GM19043 (cell line): ENCODE measurements at regions not wholly inside any gene's neighbourhood (a gene's known extent, or its start where the extent isn't known, plus 50 kb on each side); places are given as distances from the start of the nearest gene placed in this dataset.
"Not testable (repeated sequence)": the region's sequence is repeated elsewhere in the genome, so short reads cannot be mapped to it uniquely, and the experiment has no call there.

Experiments
- ATAC-seq: cut with Tn5 transposase; IDR thresholded peaks from one replicate; pipeline ENCODE4 v1.9.1; 2021; ENCODE audit warnings: low read depth; ENCODE audit not compliant: unreplicated experiment

DNA sequence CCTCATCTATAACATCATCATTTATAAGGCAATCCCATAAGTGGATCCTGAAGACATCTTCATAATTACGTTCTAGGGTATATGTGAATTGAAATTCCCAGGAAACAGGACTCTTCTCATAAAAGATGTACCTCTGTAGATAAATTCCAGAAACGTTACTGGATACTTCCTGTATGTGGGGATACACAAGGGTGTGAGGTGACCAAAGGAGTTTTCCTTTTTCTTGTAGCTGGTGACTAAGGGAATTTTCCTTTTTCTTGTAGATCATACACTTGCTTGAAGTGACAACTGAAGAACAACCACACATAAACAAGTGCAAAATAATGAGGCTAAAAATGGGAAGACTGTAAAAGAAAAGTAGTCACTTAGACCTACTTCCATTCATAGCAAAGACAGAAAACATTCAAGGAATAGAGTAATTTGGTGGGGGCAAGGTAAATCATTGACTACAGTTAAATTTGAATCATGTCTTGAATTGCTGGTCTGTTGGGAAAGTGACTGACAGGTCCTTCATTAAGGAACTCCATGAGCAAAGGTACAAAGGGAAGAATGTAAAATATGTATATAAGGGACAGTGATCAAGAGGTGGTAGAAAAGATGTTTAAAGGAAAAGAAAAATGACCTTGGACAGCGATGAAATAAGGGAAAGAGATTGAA, 53.2 kb upstream of the UBE2E3 start:
- ATAC-seq: no peak

DNA sequence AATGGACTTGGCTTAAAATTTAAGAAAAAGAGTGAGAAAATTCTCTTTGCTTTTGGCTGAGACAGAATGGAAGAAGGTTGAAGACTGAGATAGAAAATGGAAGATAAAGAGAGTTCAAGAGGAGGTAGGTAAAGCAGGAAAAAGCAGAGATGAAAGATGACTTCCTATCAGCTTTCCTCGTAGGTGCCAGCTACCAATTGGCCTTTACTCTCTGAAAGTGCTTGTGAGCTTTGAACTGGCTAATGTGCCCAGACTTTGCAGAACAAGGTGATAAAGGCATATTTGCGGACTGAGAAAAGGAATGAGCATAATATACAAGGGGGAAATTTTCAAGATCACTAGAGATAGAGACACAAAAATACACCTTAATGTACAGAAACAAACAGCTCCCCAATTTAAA, 54.7 kb upstream of the UBE2E3 start:
- ATAC-seq: no peak

DNA sequence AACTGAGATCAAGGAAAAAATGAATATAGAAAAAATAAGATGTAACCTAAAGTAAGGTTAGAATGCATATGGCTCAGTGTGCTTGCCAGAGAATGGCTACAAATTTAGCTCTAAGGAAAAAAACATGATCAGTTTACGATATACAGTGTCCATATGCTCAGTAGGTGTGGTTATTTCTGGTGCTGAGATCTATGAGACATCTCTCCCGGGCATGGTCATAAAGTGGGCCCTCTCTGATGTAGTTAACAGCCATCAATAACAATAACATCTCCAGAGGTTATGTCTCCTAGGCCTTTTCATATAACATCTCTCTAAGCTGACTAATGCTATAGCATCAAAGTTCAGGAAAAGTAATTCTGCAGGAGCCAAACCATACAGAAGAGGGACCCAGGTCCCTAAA, 56.3 kb upstream of the UBE2E3 start:
- no peak for ATAC-seq

DNA sequence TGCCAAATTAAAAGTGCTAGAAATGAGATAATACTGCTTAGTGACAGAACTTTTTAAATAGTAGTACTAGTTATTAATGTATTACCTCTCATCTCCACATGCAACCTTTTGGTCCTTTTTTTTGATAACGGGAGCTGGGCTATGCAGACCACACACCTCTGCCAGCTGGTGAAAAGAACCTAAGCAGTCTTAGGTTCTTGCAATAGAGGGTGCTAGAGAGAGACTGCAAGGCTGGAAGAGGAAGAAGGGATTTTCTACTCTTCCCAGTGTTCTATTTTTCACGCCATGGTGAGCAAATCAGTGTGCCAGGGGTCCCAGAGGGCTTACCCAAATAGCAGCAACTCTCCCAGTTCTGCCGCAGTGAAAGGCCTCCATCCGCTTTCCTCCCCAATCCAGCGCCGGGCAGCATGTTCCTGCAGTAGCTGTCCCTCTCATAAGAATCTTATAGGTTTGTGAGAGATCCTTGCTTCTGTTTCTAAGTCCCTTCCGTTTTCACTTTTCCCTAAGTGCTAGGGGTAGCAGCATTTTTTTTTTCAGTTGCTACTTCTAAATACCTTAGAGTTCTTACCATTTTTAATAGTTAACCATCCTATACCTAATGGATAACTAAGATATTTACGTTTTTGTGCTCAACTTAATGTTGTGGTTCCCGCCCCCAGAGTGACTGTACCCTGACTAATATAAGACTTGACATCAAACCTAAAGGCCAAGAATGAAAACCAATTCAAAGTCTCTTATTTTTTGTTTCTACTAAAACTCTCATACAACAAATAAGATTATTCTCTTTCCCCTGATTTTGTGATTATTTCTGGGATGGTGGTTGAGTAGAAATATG, 69.4 kb upstream of the UBE2E3 start:
- no peak for ATAC-seq

DNA sequence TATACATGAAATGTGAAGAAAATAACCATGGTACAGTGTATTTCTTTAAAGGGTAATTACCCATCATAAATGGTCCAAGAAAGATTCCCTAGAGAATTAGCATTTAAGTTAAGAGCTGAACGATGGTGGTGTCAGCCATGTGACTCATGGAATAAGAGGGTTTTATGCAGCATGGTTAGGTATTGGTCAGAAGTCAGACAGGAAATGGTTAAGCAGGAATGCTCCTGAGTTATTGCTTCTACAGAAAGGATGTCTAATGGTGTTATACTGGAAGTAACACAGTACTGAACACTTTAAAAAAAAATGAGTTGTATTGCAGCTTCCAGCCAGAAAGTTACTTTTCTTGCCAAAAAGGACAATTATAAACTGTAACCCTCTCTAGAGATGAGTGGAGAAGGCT, 72.7 kb upstream of the UBE2E3 start:
- ATAC-seq: no peak

DNA sequence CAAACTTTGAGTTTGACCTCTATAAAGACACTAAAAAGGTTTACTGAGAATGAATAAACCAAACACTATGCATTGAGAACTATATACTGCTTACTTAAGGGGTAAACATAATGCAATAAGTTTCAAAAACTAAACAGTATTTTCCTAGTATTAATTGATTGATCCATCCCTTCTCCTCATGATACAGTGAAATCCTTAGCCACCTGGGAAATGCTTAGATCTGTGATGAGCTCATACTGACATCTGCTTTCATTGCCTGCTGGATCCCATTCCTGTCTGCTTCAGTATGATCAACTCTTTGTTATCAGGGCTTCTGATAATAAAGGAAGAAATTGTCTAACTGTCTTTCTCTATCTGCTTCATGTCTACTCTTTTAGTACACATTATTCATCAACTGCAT, 74.9 kb upstream of the UBE2E3 start:
- no peak for ATAC-seq

DNA sequence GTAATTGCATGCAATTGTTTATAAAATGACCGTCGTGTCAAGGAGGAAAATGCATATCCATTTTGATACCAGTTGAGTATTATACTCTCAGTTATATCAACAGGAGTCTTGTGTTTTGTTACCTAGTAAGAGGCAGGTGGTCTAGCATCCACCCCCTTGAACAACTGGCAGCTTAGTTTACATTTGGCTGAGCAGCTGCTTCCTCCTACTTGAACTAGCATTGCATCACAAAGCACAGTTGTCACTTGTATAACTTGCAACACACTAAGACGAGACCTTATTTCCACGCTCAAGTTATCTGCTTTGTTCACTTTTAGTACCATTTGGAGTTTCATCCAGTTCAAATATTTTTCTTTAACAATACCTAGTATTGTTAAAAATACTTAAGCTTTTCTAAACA, 75.4 kb upstream of the UBE2E3 start:
- ATAC-seq: no peak

DNA sequence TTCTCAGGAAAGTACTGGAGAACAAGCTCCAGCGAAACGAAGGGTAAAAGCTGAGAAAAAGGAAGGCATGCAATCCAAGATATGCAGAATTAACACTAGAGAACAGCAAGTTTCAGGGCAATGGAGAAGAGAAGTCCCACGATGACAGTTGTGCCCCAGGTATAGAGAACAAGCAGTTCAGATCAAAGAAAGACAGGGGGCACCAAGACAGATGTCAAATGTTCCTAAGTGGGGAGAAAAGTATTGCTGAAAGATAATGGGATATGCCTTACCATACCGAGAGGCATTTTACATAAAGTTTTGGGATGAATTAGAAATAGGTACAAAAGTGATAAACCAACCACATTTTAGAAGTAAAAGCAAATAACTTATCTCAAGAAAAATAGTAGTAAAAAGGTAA, 79.1 kb upstream of the UBE2E3 start:
- no peak for ATAC-seq

DNA sequence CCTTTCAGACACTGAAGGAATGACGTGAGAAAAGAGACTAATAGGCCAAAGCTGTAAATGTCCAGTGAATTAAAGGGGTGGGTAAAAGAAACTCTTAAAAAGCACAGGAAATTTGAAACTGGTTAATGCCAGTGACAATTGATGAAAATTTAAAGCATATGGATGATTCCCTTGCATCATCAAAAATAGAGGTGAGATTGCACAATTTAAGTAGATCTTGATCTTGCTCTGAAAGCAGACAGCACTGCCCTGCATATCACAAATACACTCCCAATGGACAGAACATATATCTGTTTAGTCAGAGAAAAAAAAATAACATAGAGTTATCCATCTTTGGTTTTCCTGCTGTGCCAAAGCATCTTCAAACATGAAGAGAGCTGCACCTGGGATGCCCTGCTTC, 86.7 kb upstream of the UBE2E3 start:
- ATAC-seq: no peak

DNA sequence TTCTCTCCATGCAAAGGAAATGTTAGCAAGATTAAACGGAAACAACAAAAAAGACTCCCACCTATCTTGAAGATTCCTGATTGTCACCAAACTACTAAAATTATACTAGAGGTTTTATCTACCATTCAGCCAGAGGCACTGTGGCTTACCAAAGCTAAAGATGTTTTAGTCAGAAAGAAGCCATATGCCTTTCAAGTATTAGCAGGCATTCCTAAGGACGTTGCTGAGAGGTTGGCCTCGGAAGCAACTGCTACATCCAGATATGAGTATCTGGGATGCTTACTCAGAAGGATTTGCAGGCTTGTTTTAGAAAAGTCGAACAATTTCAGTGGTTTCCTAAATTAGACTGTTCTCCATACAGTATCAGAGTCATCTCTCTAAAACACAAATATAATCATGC, 88.3 kb upstream of the UBE2E3 start:
- no peak for ATAC-seq

DNA sequence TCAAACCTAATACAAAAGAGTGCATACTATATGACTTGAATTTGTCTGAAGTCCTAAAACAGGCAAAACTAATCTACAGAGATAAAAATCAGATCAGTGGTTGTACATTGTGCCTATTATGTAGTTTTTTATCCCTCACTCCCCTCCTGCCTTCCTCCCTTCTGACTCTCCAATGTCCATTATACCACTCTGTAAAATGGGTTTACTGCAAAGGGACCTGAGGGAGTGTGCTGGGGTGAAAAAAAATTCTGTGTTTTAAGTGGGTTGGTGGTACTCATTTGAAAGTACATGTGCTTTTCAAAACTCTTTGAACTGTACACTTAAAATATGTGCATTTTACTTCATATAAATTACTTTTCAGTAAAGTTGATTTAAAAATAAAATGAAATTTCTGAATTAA, 89.0 kb upstream of the UBE2E3 start:
- no peak for ATAC-seq

DNA sequence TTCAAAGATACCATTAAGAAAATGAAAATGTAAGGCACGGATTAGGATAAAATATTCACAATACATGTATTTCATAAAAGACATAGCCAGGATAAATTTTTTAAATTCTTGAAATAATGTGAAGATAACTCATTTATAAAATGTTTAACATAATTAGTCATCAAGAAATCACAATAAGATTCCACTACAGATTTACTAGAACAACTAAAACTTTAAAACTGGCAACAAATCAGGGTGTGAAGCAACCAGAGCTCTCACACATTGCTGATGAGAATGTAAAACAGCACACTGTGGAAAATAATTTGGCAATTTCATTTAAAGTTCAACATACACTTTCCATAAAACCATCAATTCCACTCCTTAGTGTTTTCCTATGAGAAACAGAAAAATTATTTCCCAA, 89.6 kb upstream of the UBE2E3 start:
- ATAC-seq: no peak

DNA sequence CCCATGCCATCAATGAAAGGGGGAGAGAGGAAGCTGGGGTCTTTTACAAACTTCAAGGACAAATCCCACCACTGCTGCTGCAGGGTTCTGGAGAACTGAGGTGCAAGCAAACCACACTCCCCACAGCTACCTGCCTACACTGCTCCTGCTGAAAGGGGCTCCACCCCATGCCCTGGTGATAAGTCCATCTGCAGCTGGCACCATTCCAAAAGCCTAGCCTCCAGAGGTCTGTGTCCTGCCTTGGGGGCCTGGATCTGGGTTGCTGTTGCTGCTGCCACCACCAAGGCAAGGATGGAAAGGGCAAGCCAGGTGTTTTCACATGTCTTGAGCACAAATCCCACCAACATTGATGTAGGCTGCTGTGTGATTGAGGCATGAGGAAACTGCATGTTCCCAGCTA, 97.4 kb upstream of the UBE2E3 start:
- no peak for ATAC-seq

DNA sequence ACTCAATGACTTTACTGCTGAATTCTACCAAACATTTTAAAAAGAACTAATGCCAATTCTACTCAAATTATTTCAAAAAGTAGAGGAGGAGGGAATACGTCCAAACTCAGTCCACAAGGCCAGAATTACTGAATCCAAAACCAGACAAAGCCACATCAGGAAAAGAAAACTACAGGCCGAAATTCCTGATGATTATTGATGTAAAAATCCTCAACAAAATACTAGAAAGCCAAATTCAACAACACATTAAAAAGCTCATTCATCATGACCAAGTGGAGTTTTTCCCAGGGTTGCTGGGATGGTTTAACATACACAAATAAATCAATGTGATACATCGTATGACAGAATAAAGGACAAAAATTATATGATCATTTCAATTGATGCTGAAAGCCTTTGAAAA, 103.9 kb upstream of the UBE2E3 start:
- ATAC-seq: no peak

DNA sequence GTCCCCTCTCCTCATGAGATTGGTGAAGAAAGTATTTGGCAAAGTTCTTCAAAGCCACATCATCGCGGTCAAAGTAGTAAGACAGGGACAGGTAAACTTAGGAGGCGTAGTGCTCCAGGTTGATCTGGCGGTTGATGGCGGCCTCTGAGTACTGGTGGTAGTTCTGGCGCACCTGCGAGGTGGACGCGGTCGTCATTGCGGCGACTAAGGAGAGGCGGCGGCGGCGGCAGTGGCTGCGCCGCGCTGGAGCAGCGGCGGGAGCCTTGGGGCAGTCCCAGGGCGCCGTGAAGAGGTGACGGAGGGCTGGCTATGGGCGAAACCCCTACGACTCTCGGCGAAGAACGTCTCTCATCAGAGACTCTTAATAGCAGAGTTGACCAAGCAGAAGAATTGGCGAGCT, 107.2 kb upstream of the UBE2E3 start:
- no peak for ATAC-seq

DNA sequence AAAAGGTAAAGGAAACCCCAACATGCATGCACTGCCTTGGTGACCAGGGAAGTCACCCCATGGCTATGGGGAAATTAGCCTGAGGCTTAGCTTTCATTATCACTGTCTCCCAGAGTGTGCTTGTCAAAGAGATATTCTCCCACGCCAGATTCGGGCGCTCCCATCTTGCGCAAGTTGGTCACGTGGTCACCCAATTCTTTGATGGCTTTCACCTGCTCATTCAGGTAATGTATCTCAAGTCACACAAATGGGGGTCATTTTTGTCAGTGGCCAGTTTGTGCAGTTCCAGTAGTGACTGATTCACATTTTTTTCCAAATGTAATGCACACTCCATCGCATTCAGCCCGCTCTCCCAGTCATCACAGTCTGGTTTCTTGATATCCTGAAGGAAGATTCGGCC, 107.6 kb upstream of the UBE2E3 start:
- ATAC-seq: not testable (repeated sequence)

DNA sequence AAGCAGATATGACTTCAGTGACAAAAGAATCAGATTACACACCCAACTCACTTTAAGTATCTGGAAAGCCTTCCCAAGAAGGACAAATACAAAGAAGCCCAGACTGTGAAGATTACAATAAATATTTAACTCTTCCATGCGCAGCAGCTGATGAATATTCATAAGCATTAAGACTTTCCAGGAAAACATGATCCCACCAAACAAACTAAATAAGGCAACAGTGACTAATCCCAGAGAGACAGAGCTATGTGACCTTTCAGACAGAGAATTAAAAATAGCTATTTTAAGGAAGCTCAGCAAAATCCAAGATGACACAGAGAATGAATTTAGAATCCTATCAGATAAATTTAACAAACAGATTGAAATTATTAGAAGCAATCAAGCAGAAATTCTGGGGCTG, 108.2 kb upstream of the UBE2E3 start:
- ATAC-seq: no peak

DNA sequence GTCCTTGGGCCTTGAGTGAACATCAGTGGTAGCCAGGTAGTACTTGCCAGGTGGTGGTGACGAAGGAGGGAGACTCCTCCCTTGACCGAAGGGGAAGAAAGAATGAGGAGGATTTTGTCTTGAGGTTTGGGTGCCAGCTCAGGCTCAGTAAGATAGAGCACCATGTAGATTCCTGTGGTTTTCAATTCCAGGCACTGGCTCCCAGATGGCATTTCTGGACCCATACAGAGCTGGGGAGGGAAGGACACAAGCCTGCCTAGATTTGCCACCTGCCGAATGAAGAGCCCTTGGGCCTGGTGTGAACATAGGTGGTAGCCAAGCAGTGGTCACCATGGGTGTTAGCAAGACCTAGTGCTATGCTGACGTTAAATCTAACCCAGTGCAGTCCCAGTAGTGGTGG, 108.8 kb upstream of the UBE2E3 start:
- no peak for ATAC-seq

DNA sequence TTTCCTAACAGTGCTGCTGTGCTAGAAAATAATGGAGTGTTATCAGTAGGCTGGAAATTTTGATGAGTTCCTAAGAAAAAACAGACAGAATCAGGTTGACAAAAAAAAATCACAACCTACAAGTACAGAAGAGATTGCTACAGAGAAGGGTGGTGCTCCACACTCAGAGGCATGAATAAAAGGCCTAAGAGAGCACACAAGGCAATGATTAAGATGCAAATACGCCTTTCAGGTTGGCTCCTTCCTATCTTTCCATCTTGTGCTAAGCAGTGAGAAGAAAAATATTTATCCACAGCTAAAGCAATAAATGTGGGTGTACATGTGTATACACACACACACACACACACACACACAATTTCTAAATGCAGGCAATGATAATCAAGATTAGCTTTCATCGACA, 130.6 kb upstream of the UBE2E3 start:
- ATAC-seq: no peak

DNA sequence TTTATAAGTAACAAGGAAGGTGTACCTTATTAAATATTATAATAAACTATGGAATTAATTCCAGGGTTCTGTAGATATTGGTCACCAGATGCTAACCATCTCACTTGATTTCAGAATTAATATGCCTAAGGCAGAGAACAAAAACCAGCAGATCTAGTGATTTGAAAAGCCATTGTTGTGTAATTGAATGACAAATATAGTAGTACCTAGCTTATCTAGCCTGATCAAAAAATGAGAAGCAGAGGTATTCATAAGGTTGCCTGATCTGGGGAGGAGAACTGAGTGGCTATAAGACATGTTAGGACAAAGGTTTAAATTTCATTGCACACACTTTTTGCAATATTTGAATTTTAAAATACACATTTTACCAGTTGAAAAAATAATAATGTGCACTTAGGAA, 132.0 kb upstream of the UBE2E3 start:
- ATAC-seq: no peak

DNA sequence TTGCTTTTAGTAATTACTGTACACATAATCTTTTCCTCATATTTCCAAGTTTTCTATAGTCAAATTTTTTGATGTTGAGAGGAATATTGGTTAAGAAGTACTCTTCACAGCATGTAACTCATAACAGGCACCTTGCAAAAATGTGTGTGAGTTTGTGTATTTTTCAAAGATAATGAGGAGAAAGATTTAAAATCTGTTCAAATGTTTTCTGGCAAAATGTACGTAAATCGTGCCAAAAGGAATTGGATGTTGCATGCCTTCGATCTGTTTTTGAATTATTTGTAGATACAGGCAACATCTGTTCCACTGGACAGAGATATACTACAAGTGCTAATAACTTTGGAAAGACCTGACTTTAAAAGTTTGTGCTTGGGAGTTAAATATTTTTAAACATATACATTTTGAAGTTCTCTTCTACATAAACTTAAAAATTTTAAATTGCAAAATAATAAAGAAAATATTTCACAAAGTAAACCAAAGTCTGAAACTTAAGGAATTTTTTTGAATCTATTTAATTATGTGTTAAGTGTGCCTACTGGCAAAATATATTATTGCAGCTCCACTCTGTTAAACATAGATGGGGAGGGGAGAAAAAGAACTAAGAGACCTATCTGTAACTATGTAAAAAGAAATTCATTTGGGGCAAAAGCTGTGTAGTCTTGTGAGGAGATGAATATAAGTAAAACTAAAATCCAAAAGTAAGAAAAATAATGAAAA, 133.5 kb upstream of the UBE2E3 start:
- no peak for ATAC-seq

DNA sequence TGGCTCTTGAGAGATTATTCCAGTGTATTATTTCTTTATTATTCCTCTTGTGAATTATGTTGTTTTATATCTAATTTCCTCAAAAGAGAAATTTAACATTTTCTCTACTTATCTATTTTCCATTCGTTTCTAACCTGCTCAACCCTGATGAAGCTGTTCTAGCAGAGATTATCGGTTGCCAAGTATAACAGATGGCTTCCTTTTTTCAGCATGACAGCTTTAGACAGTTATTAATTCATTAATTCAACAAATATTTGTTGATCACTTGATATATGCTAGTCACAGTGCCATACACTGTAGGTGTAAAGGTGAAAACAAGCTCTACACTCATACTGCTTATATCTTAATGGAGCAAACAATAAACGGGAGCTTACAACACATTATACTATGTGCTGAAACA, 137.9 kb upstream of the UBE2E3 start:
- ATAC-seq: no peak
